ENCODE measurements at regions not wholly inside any gene's neighbourhood (a gene's known extent, or its start where the extent isn't known, plus 50 kb on each side); places are given as distances from the start of the nearest gene placed in this dataset.

DNA sequence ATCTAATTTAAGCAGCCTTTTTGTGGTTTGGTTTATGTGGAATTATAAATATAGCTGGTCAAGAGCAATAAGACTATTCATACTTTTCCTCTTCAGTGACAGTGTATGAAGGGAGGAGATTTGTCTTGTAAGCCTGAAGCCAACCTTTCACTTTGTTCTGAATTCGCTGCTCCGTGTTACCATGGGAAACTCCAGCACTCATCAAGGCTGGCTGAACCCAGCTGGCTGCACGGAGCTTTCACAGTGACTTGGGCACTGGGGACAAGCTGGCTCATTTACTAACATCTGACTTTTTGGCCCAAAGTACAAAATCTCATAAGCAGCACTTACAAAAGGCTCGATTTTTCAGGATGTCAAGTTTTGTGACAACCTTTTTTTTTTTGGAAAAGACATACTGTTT, 120.4 kb upstream of the GRIA4 start:
- no peaks in the 10 kb centered on the region for H3K4me1 Mint-ChIP-seq
- no peaks in the 10 kb centered on the region for H3K27me3 Mint-ChIP-seq
- TF ChIP-seq, protein P1, sequence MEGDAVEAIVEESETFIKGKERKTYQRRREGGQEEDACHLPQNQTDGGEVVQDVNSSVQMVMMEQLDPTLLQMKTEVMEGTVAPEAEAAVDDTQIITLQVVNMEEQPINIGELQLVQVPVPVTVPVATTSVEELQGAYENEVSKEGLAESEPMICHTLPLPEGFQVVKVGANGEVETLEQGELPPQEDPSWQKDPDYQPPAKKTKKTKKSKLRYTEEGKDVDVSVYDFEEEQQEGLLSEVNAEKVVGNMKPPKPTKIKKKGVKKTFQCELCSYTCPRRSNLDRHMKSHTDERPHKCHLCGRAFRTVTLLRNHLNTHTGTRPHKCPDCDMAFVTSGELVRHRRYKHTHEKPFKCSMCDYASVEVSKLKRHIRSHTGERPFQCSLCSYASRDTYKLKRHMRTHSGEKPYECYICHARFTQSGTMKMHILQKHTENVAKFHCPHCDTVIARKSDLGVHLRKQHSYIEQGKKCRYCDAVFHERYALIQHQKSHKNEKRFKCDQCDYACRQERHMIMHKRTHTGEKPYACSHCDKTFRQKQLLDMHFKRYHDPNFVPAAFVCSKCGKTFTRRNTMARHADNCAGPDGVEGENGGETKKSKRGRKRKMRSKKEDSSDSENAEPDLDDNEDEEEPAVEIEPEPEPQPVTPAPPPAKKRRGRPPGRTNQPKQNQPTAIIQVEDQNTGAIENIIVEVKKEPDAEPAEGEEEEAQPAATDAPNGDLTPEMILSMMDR (IDR thresholded peaks at IDR 0.05), result no peak
- no peak for TF ChIP-seq EZH2 (IDR thresholded peaks at IDR 0.05; ENCODE audit: borderline replicate concordance, insufficient read depth, low read depth, low read length, poor library complexity, severe bottlenecking)
- no peak overlapping the region for H3K27ac ChIP-seq (ENCODE audit: low read length in 2 of 2)
- no peak overlapping the region for H3K4me3 Mint-ChIP-seq
- no peaks in the 10 kb centered on the region for H3K4me1 ChIP-seq (ENCODE audit: control insufficient read depth in 2 of 2, insufficient read depth in 2 of 2, low read length in 2 of 2)
- POLR2A ChIA-PET, result no interaction called here
- H3K36me3 ChIP-seq (replicated peaks in 1 of 2; ENCODE audit: control extremely low read depth in 1 of 2, control insufficient read depth in 1 of 2, extremely low read depth in 1 of 2, insufficient read depth in 2 of 2, low read length in 1 of 2), result no peaks in the 10 kb centered on the region
- no peaks in the 10 kb centered on the region for H3K79me2 ChIP-seq (ENCODE audit: control insufficient read depth, insufficient read depth, low read length)
- H3K4me3 ChIP-seq (ENCODE audit: control extremely low read depth in 1 of 5, extremely low read depth in 1 of 5, insufficient read depth in 1 of 5, low read depth in 2 of 5, low read length in 4 of 5), result no peak overlapping the region
- no peaks in the 10 kb centered on the region for H3K9me3 ChIP-seq (ENCODE audit: control extremely low read depth in 1 of 3, control insufficient read depth in 2 of 3, insufficient read depth in 1 of 3, low read length in 2 of 3)
- no peaks in the 10 kb centered on the region for H3K9me3 Mint-ChIP-seq (ENCODE audit: insufficient read depth)
- no peak overlapping the region for H3K27ac Mint-ChIP-seq
- no peaks in the 10 kb centered on the region for H3K27me3 ChIP-seq (replicated peaks in 1 of 4; ENCODE audit: control extremely low read depth in 1 of 4, control insufficient read depth in 3 of 4, insufficient read depth in 4 of 4, low read length in 3 of 4)
- no peak overlapping the region for H2AFZ ChIP-seq (ENCODE audit: insufficient read depth, low read depth, low read length, poor library complexity, severe bottlenecking)
- H4K20me1 ChIP-seq (ENCODE audit: control insufficient read depth, insufficient read depth, low read length, poor library complexity, severe bottlenecking), result no peaks in the 10 kb centered on the region
- no peak for ATAC-seq (ENCODE audit: low read depth)
- intact Hi-C loops (cut with micrococcal nuclease), result no loop called here
- CTCF ChIA-PET, result no interaction called here
- WGBS (ENCODE audit: insufficient coverage), result 89% methylated on average over 3 of the region's 4 CpGs
- no peak for DNase-seq
- H3K4me2 ChIP-seq (replicated peaks; ENCODE audit: low read depth, low read length, poor library complexity, severe bottlenecking), result no peak overlapping the region
- H3K9ac ChIP-seq (ENCODE audit: low read length), result no peak overlapping the region

DNA sequence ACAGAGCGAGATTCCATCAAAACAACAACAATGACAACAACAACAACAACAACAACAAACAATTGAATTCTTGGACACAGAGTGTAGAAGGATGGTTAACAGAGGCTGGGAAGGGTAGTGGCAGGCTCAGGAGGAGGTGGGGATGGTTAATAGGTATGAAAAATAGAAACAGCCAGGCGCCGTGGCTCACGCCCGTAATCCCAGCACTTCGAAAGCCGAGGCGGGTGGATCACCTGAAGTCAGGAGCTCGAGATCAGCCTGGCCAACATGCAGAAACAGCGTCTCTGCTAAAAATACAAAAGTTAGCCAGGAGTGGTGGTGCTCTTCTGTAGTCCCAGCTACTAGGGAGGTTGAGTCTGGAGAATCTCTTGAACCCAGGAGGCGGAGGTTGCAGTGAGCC, 122.9 kb upstream of the GRIA4 start:
- ChIA-PET CTCF (interaction anchor here (0.7 kb wide), 1 partner anchor 23 kb away, joined by 4 read pairs; no protein-coding TSS in a partner anchor), POLR2A (no interaction called here)
- Histone ChIP-seq H3K4me3 (ENCODE audit: control extremely low read depth in 1 of 5, extremely low read depth in 1 of 5, insufficient read depth in 1 of 5, low read depth in 2 of 5, low read length in 4 of 5) (no peak overlapping the region), H4K20me1 (ENCODE audit: control insufficient read depth, insufficient read depth, low read length, poor library complexity, severe bottlenecking) (no peaks in the 10 kb centered on the region), H3K27me3 (replicated peaks in 1 of 4; ENCODE audit: control extremely low read depth in 1 of 4, control insufficient read depth in 3 of 4, insufficient read depth in 4 of 4, low read length in 3 of 4) (no peaks in the 10 kb centered on the region), H3K79me2 (ENCODE audit: control insufficient read depth, insufficient read depth, low read length) (no peaks in the 10 kb centered on the region), H3K27ac (ENCODE audit: low read length in 2 of 2) (no peak overlapping the region), H3K4me1 (ENCODE audit: control insufficient read depth in 2 of 2, insufficient read depth in 2 of 2, low read length in 2 of 2) (no peaks in the 10 kb centered on the region), H3K36me3 (replicated peaks in 1 of 2; ENCODE audit: control extremely low read depth in 1 of 2, control insufficient read depth in 1 of 2, extremely low read depth in 1 of 2, insufficient read depth in 2 of 2, low read length in 1 of 2) (no peaks in the 10 kb centered on the region), H3K9me3 (ENCODE audit: control extremely low read depth in 1 of 3, control insufficient read depth in 2 of 3, insufficient read depth in 1 of 3, low read length in 2 of 3) (no peaks in the 10 kb centered on the region), H3K4me2 (replicated peaks; ENCODE audit: low read depth, low read length, poor library complexity, severe bottlenecking) (no peak overlapping the region), H3K9ac (ENCODE audit: low read length) (no peak overlapping the region), H2AFZ (ENCODE audit: insufficient read depth, low read depth, low read length, poor library complexity, severe bottlenecking) (no peak overlapping the region)
- 98% methylated on average over 7 of the region's 11 CpGs for WGBS (ENCODE audit: insufficient coverage)
- no peak overlapping the region for H3K4me3 Mint-ChIP-seq
- intact Hi-C loops (cut with micrococcal nuclease), result no loop called here
- H3K4me1 Mint-ChIP-seq, result no peaks in the 10 kb centered on the region
- TF ChIP-seq, protein P1 (IDR thresholded peaks at IDR 0.05), result no peak
- TF ChIP-seq EZH2 (IDR thresholded peaks at IDR 0.05; ENCODE audit: borderline replicate concordance, insufficient read depth, low read depth, low read length, poor library complexity, severe bottlenecking), result no peak
- no peaks in the 10 kb centered on the region for H3K27me3 Mint-ChIP-seq
- no peak for ATAC-seq (ENCODE audit: low read depth)
- H3K27ac Mint-ChIP-seq, result no peak overlapping the region
- no peak for DNase-seq
- no peaks in the 10 kb centered on the region for H3K9me3 Mint-ChIP-seq (ENCODE audit: insufficient read depth)

All from B cell (primary cell).